A673 (cell line): ENCODE measurements at regions not wholly inside any gene's neighbourhood (a gene's known extent, or its start where the extent isn't known, plus 50 kb on each side); places are given as distances from the start of the nearest gene placed in this dataset.

Experiments used
- BruUV-seq: library from RNA; stranded (reverse); fragments of 400-500 nt; replicated peaks from 2 replicates; lab custom pipeline; 2021; lab: Mats Ljungman, UMichigan
- CTCF ChIA-PET: fragments of 300-600 bp; sonication (Branson Sonifier 250); formaldehyde crosslinking; loops from one replicate; lab custom pipeline; 2022; ENCODE audit warnings: antibody characterized with exemption; lab: Charles Lee
- POLR2A ChIA-PET: fragments of 300-600 bp; sonication (Branson Sonifier 250); formaldehyde crosslinking; loops from one replicate; lab custom pipeline; 2022; ENCODE audit warnings: antibody characterized with exemption; ENCODE audit not compliant: low non-redundant PET; lab: Charles Lee
- DNase-seq: peaks from one replicate; pipeline ENCODE4 v3.0.0-alpha.2; 2015; ENCODE audit warnings: low spot score
- H3K27ac ChIP-seq: fragments of 200-600 bp; sonication (generic); 2 replicates; pipeline ENCODE4 v1.5.1; 2016; ENCODE audit warnings: mixed run types, low read depth, mild to moderate bottlenecking, mixed read lengths, antibody characterized with exemption, low read length; ENCODE audit not compliant: poor library complexity, severe bottlenecking
- H3K27me3 ChIP-seq: fragments of 200-600 bp; sonication (generic); replicated peaks from 2 replicates; pipeline ENCODE4 v1.6.1; 2017; ENCODE audit warnings: mixed run types, low read depth, mild to moderate bottlenecking, mixed read lengths, antibody characterized with exemption, low read length; ENCODE audit not compliant: insufficient read depth, poor library complexity
- H3K36me3 ChIP-seq: fragments of 200-600 bp; sonication (generic); 2 replicates; pipeline ENCODE4 v1.6.1; 2016; ENCODE audit warnings: mixed run types, mild to moderate bottlenecking, mixed read lengths, antibody characterized with exemption, low read length; ENCODE audit not compliant: insufficient read depth, poor library complexity, severe bottlenecking
- H3K4me1 ChIP-seq: fragments of 200-600 bp; sonication (generic); 2 replicates; pipeline ENCODE4 v1.6.1; 2017; ENCODE audit warnings: mixed run types, mild to moderate bottlenecking, mixed read lengths, antibody characterized with exemption, low read length; ENCODE audit not compliant: insufficient read depth, poor library complexity, severe bottlenecking
- H3K4me3 ChIP-seq: fragments of 200-600 bp; sonication (generic); 2 replicates; pipeline ENCODE4 v1.5.1; 2016; ENCODE audit warnings: low read depth, mixed run types, mild to moderate bottlenecking, mixed read lengths, low read length; ENCODE audit not compliant: poor library complexity, severe bottlenecking
- H3K9me3 ChIP-seq: fragments of 200-600 bp; sonication (generic); 2 replicates; pipeline ENCODE4 v1.6.1; 2016; ENCODE audit warnings: mixed run types, low read depth, mild to moderate bottlenecking, mixed read lengths, antibody characterized with exemption, low read length; ENCODE audit not compliant: poor library complexity, severe bottlenecking
- CTCF ChIP-seq: fragments of 300-800, 200-600 bp; sonication (generic); conservative IDR thresholded peaks from 2 replicates; pipeline ENCODE4 v1.5.1; 2017; ENCODE audit warnings: low read depth, mild to moderate bottlenecking, antibody characterized with exemption, low read length, moderate library complexity, mixed read lengths
- EZH2 ChIP-seq: fragments of 200-600 bp; sonication (generic); IDR thresholded peaks from 2 replicates; pipeline ENCODE4 v1.6.1; 2017; ENCODE audit warnings: borderline replicate concordance, low read depth, mild to moderate bottlenecking, mixed read lengths, antibody characterized with exemption, low read length; ENCODE audit not compliant: poor library complexity, severe bottlenecking
- intact Hi-C: fragments of 100-400 bp; cut with micrococcal nuclease; formaldehyde crosslinking; loops from one replicate; pipeline ENCODE4 v1.10.0; 2022; ENCODE audit not compliant: unreplicated experiment

DNA sequence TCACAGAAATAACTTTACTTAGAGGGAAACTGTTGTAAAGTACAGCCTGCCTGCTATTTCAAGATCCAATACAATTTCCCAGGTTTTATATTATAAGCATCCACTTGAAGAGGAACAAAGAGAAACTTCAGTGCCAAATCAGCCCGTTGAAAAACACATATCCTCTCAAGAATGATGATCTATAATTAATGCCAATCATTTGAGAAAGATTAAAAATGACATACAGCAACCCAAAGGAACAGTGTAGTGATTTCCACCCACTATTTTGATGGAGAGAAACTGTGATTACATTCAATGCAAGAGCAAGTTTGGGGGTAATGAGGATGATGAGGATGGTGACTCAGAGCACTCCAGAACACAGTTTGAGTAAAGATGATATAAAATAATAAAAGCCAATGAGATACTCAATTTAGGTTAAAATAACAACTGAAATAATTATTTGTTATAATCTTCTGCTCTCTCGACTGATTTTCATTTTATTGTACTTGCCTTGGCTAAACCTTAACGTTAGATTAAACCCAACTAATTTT, 715.5 kb downstream of the NCAM2 start:
- Histone ChIP-seq H3K9me3 (no peaks in the 10 kb centered on the region), H3K36me3 (no peaks in the 10 kb centered on the region), H3K27me3 (no peaks in the 10 kb centered on the region), H3K4me1 (peaks cover 30% of the 10 kb centered on the region), H3K4me3 (no peak overlapping the region), H3K27ac (peak overlapping the region; percentile 61)
- no TSS peak for BruUV-seq
- ChIA-PET CTCF (no interaction called here), POLR2A (no interaction called here)
- no peak for TF ChIP-seq CTCF
- TF ChIP-seq EZH2 = no peak
- no peak for DNase-seq
- intact Hi-C loops = loop anchor here (5.0 kb wide), 1 partner anchor 694 kb away; no protein-coding TSS in a partner anchor

DNA sequence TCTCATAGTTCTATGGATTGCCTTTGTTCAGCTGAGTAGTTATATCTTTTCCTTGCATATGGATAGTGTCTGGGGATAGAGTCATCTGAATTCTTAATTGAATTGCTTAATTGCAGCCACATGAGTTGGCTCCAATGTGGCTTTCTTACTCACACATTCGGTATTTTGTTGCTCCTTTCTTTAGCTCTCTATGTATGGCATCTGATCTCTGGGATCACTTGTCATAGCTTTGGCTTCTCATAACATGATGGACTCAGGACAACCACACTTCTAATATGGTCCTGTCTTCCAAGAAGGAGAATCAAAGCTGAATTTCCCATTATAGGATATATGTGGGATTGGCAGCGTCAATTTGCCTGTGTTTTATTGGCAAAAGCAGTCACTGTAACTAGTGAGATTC, 716.2 kb downstream of the NCAM2 start:
- Histone ChIP-seq H3K4me1 (peaks cover 30% of the 10 kb centered on the region), H3K4me3 (no peak overlapping the region), H3K36me3 (no peaks in the 10 kb centered on the region), H3K27ac (no peak overlapping the region), H3K27me3 (no peaks in the 10 kb centered on the region), H3K9me3 (no peaks in the 10 kb centered on the region)
- BruUV-seq = no TSS peak
- DNase-seq = peak; percentile 62
- POLR2A ChIA-PET = no interaction called here
- CTCF ChIA-PET = no interaction called here
- intact Hi-C loops = loop anchor here (5.0 kb wide), 1 partner anchor 693 kb away; no protein-coding TSS in a partner anchor
- TF ChIP-seq CTCF (no peak), EZH2 (no peak)

DNA sequence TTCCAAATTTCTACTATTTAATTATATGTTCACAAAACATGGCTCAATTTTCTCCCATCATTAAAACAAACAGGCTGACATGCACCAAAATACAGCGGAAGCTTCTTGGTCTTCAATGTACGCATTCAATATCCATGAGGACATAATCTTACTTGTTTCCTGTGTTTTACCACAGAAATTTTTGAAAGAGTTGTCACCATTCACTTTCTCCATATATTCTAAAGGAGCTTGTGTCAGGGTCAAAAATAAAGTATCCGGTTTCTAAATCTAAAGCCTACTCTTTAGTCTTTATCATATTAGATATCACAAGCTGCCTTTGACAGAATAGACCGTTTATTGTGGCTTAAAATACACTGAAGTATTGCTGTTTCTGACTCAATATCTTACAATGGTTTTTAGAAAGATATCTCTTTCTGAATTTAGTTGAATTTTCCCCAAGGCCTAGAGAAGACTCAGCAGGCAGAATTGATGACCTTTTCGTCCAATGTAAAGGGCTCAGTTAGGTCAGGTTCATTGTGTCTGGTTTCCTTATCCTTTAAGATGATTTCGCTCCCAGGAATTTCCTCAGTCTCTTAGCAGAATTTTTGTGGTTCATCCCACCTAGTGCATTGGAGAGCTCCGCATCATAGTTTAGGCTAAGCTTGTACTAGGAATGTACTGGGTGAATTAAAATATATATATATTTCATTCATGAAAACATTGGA, 717.2 kb downstream of the NCAM2 start:
- H3K36me3 ChIP-seq = no peaks in the 10 kb centered on the region
- intact Hi-C loops = no loop called here
- peaks cover 30% of the 10 kb centered on the region for H3K4me1 ChIP-seq
- H3K27me3 ChIP-seq = no peaks in the 10 kb centered on the region
- no peaks in the 10 kb centered on the region for H3K9me3 ChIP-seq
- no peak overlapping the region for H3K27ac ChIP-seq
- no peak for TF ChIP-seq CTCF
- no peak for TF ChIP-seq EZH2
- DNase-seq = peak; percentile 45
- BruUV-seq = no TSS peak
- no peak overlapping the region for H3K4me3 ChIP-seq
- ChIA-PET CTCF (no interaction called here), POLR2A (no interaction called here)
